ENCODE measurements at regions not wholly inside any gene's neighbourhood (a gene's known extent, or its start where the extent isn't known, plus 50 kb on each side); places are given as distances from the start of the nearest gene placed in this dataset.

DNA sequence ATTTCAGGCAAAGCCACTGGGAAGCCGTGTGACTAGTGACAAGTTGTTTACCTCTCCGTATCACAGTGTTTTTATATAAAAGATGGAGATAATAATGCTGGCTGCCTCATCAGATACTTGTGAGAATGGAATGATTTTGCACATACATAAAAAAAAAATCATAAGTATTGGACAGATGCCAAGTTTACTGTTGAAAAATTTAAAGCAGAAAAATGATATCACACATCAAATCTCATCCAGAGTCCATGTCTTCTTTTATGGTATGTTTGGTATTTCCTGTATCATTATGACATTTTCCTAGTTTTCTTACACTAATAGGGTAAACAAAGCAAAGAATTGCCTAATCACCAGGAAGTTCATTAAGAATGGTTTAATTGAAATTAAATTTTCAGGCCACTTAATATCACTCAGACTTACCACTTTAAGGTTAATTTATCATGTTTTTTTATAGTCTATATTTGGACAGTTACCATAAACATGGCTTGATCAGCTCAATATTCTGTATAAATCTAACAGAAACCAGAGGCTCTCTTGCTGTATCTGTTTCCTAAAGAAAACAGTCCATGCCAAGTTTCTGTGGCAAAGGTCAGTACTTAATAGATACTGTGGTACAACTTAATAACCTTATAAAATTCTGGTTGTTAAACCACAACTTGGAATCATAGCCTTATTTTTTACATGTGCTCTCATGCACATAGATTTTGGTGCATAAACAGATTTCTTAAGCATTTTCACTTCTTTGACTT lies 656.5 kb upstream of the RIOK2 start:
- TF ChIP-seq, protein P1, sequence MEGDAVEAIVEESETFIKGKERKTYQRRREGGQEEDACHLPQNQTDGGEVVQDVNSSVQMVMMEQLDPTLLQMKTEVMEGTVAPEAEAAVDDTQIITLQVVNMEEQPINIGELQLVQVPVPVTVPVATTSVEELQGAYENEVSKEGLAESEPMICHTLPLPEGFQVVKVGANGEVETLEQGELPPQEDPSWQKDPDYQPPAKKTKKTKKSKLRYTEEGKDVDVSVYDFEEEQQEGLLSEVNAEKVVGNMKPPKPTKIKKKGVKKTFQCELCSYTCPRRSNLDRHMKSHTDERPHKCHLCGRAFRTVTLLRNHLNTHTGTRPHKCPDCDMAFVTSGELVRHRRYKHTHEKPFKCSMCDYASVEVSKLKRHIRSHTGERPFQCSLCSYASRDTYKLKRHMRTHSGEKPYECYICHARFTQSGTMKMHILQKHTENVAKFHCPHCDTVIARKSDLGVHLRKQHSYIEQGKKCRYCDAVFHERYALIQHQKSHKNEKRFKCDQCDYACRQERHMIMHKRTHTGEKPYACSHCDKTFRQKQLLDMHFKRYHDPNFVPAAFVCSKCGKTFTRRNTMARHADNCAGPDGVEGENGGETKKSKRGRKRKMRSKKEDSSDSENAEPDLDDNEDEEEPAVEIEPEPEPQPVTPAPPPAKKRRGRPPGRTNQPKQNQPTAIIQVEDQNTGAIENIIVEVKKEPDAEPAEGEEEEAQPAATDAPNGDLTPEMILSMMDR (IDR thresholded peaks at IDR 0.05): no peak
- TF ChIP-seq EZH2 (IDR thresholded peaks at IDR 0.05; ENCODE audit: borderline replicate concordance, insufficient read depth, low read depth, low read length, poor library complexity, severe bottlenecking): no peak
